ENCODE measurements at regions not wholly inside any gene's neighbourhood (a gene's known extent, or its start where the extent isn't known, plus 50 kb on each side); places are given as distances from the start of the nearest gene placed in this dataset.

DNA sequence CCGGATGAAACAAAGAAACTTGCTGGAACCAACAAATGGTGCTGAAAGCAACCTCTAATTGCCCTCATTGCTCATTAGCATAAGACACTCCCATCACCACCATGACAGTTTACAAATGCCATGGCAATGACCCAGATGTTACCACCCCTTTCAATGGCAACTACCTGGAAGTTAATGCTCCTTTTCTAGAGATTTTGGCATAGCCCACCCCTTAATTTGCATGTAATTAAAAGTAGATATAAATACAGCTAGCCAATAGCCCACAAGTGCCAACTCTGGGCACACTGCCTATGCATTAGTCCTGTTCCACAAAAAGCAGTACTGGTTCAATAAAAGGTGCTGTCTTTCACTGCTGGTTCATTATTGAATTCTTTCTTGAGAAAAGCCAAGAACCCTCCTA is 410.3 kb upstream of the PPP1R2C start:
- H2AFZ ChIP-seq (ENCODE audit: control insufficient read depth, low read length), result no peak overlapping the region
- no peaks in the 10 kb centered on the region for H3K9me3 ChIP-seq (ENCODE audit: control insufficient read depth, low read depth, low read length)
- no peak for TF ChIP-seq EZH2 (IDR thresholded peaks at IDR 0.05; ENCODE audit: low read length)
- TF ChIP-seq, protein P1, sequence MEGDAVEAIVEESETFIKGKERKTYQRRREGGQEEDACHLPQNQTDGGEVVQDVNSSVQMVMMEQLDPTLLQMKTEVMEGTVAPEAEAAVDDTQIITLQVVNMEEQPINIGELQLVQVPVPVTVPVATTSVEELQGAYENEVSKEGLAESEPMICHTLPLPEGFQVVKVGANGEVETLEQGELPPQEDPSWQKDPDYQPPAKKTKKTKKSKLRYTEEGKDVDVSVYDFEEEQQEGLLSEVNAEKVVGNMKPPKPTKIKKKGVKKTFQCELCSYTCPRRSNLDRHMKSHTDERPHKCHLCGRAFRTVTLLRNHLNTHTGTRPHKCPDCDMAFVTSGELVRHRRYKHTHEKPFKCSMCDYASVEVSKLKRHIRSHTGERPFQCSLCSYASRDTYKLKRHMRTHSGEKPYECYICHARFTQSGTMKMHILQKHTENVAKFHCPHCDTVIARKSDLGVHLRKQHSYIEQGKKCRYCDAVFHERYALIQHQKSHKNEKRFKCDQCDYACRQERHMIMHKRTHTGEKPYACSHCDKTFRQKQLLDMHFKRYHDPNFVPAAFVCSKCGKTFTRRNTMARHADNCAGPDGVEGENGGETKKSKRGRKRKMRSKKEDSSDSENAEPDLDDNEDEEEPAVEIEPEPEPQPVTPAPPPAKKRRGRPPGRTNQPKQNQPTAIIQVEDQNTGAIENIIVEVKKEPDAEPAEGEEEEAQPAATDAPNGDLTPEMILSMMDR (optimal IDR thresholded peaks at IDR 0.05 in 1 of 3, IDR thresholded peaks at IDR 0.05 in 1 of 3, conservative IDR thresholded peaks at IDR 0.05 in 1 of 3; ENCODE audit: extremely low read depth in 1 of 3, insufficient read depth in 2 of 3, low read length in 3 of 3), result no peak
- FAIRE-seq (no peak), DNase-seq (ENCODE audit: low read depth, low spot score) (no peak)
- H3K27ac ChIP-seq (ENCODE audit: control insufficient read depth, insufficient read depth, low read length), result no peak overlapping the region
- no peaks in the 10 kb centered on the region for H3K9me1 ChIP-seq (ENCODE audit: control insufficient read depth, extremely low read depth, insufficient read depth, low read length)
- dilution Hi-C loops (cut with MboI; ENCODE audit: extremely low pct_ligation_motif_present, low sequenced_read_pairs), result no loop called here
- H4K20me1 ChIP-seq (ENCODE audit: control insufficient read depth, extremely low read depth, insufficient read depth, low read length), result no peaks in the 10 kb centered on the region
- H3K4me3 ChIP-seq (ENCODE audit: control insufficient read depth in 2 of 3, extremely low read depth in 1 of 3, insufficient read depth in 2 of 3, low read depth in 1 of 3, low read length in 3 of 3), result no peak overlapping the region
- no peak overlapping the region for H3K4me2 ChIP-seq (ENCODE audit: control insufficient read depth, extremely low read depth, insufficient read depth, low read depth, low read length)
- H3K36me3 ChIP-seq (ENCODE audit: control insufficient read depth in 2 of 2, extremely low read depth in 1 of 2, insufficient read depth in 2 of 2, low read length in 2 of 2), result no peaks in the 10 kb centered on the region
- H3K27me3 ChIP-seq (ENCODE audit: control insufficient read depth, extremely low read depth, insufficient read depth, low read length), result no peaks in the 10 kb centered on the region
- no peaks in the 10 kb centered on the region for H3K79me2 ChIP-seq (ENCODE audit: control insufficient read depth, insufficient read depth, low read length)
- H3K9ac ChIP-seq (ENCODE audit: control insufficient read depth, extremely low read depth, insufficient read depth, low read length), result no peak overlapping the region
- no peaks in the 10 kb centered on the region for H3K4me1 ChIP-seq (ENCODE audit: control insufficient read depth, extremely low read depth, insufficient read depth, low read length)

DNA sequence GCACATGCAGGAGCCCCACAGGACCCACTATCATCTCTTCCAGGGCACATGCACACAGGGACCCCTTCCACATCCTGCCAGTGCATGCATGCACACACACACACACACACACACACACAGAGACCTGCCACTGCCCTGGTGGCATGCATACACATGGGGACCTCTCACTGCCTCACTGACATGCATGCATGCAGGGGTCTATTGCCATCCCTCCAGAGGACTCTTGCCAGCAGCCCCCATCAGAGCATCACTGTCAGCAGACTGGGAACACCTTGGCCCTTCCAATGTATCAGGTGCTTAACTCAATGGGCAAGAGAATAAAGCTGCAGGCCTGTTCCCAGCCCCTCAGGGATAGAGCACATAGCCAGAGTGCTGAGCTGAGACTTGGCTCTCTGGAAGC is 433.6 kb upstream of the PPP1R2C start:
- H3K79me2 ChIP-seq (ENCODE audit: control insufficient read depth, insufficient read depth, low read length), result no peaks in the 10 kb centered on the region
- no peaks in the 10 kb centered on the region for H3K36me3 ChIP-seq (ENCODE audit: control insufficient read depth in 2 of 2, extremely low read depth in 1 of 2, insufficient read depth in 2 of 2, low read length in 2 of 2)
- no peak overlapping the region for H3K9ac ChIP-seq (ENCODE audit: control insufficient read depth, extremely low read depth, insufficient read depth, low read length)
- no peaks in the 10 kb centered on the region for H3K9me3 ChIP-seq (ENCODE audit: control insufficient read depth, low read depth, low read length)
- no peaks in the 10 kb centered on the region for H3K27me3 ChIP-seq (ENCODE audit: control insufficient read depth, extremely low read depth, insufficient read depth, low read length)
- no peak overlapping the region for H2AFZ ChIP-seq (ENCODE audit: control insufficient read depth, low read length)
- H3K4me1 ChIP-seq (ENCODE audit: control insufficient read depth, extremely low read depth, insufficient read depth, low read length), result no peaks in the 10 kb centered on the region
- FAIRE-seq (no peak), DNase-seq (ENCODE audit: low read depth, low spot score) (no peak)
- H3K9me1 ChIP-seq (ENCODE audit: control insufficient read depth, extremely low read depth, insufficient read depth, low read length), result no peaks in the 10 kb centered on the region
- H3K4me3 ChIP-seq (ENCODE audit: control insufficient read depth in 2 of 3, extremely low read depth in 1 of 3, insufficient read depth in 2 of 3, low read depth in 1 of 3, low read length in 3 of 3), result no peak overlapping the region
- TF ChIP-seq, protein P1 (optimal IDR thresholded peaks at IDR 0.05 in 1 of 3, IDR thresholded peaks at IDR 0.05 in 1 of 3, conservative IDR thresholded peaks at IDR 0.05 in 1 of 3; ENCODE audit: extremely low read depth in 1 of 3, insufficient read depth in 2 of 3, low read length in 3 of 3), result no peak
- TF ChIP-seq EZH2 (IDR thresholded peaks at IDR 0.05; ENCODE audit: low read length), result no peak
- no peak overlapping the region for H3K4me2 ChIP-seq (ENCODE audit: control insufficient read depth, extremely low read depth, insufficient read depth, low read depth, low read length)
- H3K27ac ChIP-seq (ENCODE audit: control insufficient read depth, insufficient read depth, low read length), result no peak overlapping the region
- dilution Hi-C loops (cut with MboI; ENCODE audit: extremely low pct_ligation_motif_present, low sequenced_read_pairs), result no loop called here
- no peaks in the 10 kb centered on the region for H4K20me1 ChIP-seq (ENCODE audit: control insufficient read depth, extremely low read depth, insufficient read depth, low read length)
